GM18508 (cell line): ENCODE measurements at regions not wholly inside any gene's neighbourhood (a gene's known extent, or its start where the extent isn't known, plus 50 kb on each side); places are given as distances from the start of the nearest gene placed in this dataset.

Experiments
- ATAC-seq: cut with Tn5 transposase; IDR thresholded peaks from one replicate; pipeline ENCODE4 v1.9.1; 2021; ENCODE audit warnings: moderate number of reproducible peaks; ENCODE audit not compliant: insufficient read depth, unreplicated experiment

DNA sequence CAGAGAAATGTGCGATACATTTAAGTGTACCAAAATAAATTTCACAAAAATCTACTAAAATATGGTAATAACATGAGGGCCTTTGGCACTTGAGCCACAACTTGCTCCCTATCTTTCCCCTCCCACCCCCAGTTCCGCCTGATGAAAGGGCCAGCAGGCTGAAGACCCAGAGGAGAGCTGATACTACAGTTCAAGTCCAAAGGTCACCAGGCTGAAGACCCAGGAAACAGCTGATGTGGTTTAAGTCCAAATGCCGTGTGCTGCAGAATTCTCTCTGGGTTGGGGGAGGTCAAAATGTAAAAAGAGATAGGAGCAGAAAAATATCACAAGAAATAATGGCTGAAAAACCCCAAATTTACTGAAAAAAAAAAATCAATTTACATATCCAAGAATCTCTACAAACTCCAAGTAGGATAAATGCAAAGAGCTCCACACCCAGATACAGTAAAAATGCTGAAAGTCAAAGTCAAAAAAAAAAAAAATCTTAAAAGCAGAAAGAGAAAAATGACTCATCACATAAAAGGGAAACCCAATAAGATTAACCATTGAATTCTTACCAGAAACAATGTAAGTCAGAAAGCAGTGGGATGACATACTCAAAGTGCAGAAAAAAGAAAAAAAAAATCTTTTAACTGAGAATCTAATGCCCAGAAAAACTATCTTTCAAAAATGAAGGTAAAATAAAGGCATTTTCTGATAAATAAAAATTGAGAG is 452.1 kb upstream of the ASIC2 start:
- ATAC-seq = no peak

DNA sequence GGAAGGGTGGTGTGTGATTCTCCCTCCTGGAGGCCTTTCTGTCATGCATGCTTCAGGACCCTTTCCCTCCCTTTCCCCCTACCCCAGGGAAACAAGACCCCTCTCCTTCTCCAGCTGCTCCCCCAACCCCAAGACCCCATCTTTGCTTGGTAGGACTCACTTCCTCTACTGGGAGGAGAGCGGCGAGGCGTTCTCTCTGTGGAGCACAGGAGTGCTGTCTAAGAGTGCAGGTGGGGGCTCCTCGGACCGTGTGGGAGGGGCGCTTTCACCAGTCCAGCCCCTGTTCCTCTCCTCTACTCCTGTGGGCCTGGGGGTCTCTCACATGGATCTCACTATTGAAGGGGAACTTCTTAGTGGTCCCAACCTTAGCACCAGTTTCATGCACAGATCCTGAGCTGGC is 456.1 kb upstream of the ASIC2 start:
- no peak for ATAC-seq

DNA sequence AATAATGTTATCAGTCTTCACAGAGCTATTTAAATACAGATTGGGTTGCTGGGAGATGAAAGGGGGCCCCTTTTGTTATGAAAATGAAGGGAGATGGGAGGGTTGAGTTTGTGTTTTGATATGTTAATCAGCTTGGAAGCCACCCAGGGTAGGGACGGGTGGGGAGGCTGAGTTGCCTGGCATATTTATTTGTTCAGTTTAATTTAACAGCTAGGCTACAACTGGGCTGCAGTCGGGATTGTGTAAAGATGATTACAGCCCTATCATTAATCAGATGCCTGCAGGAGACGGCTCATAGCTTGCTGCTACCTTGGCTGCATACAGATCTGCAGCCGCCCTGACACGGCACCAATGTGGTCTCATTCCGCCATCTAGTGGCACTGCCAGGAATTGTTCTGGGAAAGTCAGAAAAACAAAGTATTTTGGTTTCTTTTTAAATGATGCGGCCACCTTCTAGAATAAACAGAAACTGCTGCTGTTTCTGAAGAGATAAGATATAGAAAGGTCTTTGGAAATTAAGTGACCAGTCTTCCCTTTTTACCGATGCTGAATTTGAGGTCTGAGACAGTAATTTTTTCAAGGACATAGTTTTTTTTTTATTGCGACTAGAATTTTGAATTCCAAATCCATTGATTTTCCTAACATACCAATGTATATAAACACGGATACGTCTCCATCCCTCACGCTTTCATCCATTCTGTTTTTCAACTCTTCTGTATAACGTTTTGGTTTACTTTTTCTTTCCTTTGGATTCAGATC is 458.0 kb upstream of the ASIC2 start:
- ATAC-seq = no peak

DNA sequence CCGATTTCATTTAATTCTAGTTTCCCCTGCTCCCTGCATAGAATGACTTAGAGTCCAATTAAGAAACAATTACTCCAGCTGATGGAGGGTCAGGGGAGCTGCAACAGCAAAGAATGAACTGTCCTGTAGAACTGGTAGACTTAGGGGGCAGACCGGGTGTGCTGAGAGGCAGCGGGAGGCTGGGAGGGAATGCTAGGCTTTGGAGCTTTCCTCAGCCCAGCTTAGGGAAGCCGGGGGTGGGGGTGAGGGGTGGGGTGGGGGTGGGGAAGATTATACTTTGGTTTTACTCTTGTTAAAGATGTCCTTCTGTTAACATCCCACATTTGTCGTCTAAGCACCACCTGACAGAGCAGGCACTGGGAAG is 458.6 kb upstream of the ASIC2 start:
- ATAC-seq = no peak

DNA sequence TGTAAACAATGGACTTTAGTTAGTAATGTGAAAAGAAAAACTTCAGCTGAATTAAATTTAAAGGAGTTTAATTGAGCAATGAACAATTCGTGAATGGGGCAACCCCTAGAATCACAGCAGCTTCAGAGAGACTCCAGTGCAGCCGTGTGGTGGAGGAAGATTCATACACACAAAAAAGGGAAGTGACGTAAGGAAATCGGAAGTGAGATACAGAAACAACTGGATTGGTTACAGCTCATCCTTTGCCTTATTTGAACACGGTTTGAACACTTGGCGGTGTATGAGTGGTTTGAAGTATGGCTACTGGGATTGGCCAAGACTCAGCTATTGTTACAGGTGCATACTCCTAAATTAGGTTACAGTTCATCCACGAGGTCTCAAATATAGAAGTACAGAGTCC is 460.4 kb upstream of the ASIC2 start:
- no peak for ATAC-seq

DNA sequence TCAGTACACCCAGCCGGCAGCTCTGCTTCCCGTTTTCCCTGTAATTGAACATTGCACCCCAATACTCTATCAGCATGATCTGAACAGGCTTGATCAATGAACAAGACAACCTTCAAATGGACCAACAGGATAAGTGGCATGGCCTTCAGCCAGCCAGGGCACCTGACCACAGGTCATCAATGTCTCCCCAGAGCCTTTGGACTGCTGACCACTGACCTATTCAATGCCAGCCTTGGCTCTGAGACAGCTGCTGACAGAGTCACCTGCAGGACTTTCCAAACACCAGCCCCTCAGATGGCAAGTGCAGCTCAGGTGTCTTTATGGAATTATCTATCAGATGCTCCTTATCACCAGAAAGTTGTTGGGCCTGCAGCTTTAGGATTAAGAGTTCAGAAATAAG is 462.9 kb upstream of the ASIC2 start:
- no peak for ATAC-seq

DNA sequence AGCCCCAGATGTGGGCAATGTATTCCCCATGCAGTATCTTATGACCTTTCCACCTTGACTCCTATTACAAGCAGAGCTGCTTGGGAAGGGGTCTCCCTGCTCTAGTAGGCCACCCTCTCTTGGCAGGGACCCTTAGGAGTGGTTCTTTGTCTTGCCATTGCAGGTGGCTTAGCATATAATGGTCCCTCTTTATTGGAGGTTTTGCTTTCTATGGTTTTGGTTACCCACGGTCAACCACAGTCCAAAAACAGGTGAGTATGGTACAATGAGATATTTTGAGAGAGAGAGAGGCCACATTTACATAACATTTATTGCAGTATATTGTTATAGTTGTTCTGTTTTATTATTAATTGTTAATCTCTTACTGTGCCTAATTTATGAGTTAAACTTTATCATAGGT is 472.8 kb upstream of the ASIC2 start:
- no peak for ATAC-seq

DNA sequence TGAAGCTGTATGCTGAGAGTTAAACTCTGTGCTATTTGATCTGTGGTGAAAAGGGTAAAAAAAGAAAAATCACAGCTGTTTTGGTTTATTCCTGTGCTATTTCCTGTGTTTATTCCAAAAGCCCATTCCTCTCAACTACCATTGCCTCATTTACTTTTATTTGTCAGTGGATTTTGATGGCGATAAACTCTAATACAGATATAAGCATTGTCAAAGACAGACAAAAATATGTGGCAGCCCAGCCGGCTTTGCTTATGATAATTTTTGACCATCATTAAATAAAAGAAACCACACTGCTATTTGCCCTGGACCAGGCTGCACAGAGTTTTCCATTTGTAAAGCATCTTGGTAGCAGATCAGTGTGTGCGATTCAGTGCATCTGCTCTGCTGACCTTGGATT is 473.6 kb upstream of the ASIC2 start:
- ATAC-seq = no peak

DNA sequence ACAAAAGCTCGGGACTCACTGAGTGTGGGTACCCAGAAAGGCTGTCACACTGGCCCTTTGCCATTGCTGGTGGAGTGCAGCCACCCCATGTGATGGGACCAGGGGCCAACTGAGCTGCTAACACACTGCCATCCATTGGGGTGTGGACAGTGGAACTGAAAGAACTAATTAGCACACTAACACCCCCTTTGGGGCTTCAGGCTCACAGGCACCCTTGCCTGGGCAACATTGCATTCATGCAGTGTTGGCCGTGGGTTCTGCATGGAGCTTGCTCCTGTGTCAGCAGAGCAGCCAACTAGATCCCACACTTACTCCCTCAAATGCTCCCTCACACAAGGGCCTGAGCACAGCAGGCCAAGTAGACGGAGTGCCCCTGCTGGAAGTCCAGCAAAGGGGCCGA is 476.0 kb upstream of the ASIC2 start:
- no peak for ATAC-seq

DNA sequence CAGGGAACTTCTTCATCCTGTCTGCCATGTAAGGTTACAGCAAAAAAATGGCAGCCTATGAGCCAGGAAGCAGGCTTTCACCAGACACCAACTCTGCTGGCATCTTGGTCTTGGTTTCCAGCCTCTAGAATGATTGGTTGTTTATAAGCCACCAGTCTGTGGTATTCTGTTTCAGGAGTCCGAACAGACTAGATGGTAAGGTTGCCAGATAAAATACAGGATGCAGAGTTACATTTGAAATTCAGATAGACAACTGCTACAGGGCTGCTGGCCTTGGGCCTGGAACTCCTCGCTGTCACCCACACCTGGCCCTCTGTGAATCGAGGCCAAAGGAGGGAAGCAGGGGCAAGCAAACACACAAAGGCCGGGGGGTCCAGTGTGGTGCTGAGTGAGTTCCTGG is 478.8 kb upstream of the CCL2 start:
- no peak for ATAC-seq

DNA sequence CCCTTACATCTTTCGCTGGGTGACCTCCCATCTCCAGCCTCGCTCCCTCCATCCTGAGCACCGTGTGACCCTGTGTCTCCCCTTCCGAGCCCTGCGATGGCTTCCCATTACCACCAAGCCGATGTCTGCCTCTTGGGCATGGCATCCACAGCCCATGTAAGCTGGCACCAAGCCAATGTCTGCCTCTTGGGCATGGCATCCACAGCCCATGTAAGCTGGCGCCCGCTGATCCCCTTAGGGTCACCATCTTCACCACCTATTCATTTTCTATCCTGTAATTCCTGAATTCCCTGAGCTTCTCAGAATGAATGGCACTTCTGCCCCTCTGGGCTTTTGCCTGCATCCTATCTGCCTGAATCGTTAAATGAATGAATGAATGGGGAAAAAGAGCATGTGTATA is 478.2 kb upstream of the CCL2 start:
- no peak for ATAC-seq

DNA sequence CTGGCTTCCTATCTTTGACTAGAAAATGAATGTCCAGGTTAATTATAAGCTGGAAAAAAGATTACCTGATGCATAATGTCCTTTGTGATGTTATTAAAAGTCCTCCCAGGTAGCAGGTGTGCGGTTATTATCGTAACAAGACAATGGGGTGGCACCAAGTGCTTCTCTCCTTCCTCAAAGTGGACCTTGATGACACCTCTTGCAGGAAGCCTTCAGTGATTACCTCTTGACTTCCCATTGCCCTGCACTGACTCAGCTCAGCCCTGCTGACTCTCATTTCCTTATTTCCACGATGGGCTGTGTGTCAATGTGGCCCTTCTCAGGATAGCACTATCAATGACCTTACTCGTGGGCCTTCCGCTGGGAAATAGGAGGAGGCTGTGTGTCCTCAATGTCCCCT is 477.4 kb upstream of the CCL2 start:
- no peak for ATAC-seq

DNA sequence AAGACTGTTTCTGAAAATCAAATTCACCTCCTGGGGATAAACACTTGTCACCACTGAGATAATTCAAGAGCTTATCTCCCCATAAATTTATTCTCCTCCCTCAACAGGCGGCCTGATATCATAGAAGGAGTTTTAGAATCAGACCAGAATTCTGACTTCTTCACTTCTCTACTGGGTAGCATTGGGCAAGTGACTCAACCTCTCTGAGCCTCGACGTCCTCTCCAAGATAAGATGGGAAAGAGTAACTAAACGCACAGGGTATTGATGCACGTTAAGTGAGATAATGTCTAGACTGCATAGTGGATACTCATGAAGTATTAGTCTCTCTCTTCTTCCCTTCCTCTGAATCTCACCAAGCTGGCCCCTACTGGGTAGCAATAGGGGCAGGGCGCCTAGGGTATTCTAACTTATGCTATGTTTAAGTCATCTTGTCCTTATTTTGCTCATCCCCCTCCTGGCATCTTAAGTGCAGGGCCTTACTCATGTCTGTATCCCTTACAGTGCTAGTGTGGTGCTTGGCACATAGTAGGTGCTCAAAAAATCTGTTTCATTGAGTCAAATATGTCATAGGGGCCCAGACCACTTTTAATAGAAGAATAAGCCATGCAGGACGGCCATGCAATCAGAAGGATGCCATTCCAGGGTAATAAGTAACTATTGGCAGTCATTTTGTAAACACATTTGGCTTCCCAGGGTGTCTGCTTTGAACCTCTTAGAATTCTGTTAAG is 476.4 kb upstream of the CCL2 start:
- ATAC-seq = no peak

DNA sequence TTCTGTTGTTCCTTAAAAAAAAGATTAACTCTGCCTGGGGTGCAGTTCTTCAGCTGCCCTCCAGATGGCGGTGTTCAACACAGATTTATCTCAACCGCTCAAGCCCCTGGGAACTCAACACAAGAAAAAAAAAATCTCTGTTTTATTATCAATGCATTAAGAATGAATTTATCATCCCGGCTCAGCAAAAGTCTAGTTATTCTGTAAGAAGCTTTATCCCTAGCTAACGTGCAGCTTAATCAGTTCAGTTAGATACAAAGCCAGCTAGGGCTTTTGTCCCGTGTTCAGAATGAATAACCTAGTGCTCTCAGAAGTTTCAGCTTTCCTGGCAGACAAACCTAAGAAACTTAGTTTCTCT is 475.9 kb upstream of the CCL2 start:
- ATAC-seq = no peak

DNA sequence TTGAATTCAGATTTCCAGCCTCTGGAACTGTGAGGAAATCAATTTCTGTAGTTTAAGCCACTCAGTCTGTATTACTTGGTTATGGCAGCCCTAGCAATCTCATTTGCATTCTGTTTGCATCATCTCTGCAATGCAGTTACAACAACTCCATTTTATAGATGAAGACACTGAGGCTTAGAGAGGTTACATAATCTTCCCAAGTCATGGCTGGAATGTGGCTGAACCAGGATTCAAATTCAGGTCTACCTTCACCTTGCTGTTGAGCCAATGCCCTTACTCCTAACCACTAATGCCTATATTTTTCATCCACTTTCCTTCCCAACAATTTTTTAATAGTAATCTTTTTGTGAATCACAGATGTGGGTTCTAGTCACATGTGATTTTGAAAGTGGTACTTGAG is 469.8 kb upstream of the CCL2 start:
- ATAC-seq = no peak

DNA sequence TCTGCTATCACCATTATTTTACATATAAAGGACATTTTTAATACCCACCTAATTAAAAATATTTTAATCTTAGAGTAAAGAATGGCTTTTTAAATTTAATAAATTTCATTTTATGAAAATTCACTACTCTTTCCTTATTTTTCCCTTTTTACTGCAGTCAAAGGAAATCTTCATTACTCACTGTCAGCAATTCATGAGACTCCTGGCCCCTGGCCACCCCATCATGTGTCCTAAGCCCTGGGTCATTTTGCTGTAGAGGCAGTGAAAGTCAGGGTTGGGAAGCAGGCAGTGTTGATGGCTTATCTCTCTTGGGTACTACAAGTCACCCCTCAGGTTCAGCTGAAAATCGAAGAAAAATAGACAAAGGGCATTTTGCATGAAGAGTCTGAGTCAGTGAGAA is 468.6 kb upstream of the CCL2 start:
- no peak for ATAC-seq

DNA sequence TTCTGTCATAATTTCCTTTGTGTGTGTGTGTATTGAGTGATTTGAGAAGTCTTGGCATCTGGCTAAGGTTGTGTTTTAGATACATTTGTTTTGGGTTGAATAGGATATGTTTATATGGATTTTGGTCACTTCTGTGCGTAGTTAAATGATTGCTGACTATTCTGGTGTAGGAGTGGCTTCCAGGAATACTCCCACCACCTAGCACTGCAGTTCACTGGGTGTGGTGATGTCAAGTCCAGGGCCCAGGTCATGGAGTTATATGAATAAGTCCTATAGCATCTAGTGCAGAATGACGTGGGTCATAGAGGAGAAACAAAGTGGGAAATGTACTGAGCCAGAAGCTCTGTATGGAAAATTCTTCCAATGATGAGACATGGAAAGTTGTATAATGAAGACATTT is 465.4 kb upstream of the CCL2 start:
- no peak for ATAC-seq

DNA sequence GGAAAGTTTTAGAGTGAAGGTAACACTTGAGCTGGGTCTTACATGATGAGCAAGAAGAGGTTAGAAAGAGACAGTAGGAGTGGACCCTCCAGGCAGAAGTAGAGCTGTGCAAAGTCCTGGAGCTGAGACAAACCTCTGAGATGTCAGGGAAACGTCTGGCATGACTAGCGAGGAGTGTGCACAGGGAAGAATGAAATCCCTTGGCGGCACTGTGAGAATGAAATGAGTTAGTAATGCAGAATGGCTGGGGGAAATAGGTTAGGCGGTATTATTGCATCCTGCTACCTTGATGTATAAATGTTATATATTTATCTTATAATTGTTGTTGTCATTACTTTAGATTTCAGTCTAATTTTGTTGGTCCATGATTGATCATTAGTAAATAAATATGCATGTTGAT is 457.9 kb upstream of the CCL2 start:
- no peak for ATAC-seq

DNA sequence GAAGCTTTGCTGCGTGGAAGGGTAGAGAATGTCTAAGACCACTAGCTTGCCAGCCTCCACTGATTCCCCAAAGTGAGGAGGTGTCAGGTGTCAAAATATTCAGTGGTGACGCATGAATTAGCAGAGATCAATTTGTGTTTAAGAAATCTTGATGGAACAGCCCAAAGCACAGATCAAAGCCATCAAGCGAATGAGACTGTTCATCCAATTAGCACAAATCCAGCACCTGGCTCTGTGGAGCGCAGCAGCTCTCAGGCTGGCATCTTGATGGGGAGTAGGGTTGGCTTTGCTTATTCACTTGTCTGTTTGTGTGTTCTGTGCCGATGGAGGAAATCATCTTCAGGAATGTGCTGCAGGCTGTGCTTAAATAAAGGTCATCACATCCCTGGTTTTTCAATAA is 456.8 kb upstream of the CCL2 start:
- no peak for ATAC-seq

DNA sequence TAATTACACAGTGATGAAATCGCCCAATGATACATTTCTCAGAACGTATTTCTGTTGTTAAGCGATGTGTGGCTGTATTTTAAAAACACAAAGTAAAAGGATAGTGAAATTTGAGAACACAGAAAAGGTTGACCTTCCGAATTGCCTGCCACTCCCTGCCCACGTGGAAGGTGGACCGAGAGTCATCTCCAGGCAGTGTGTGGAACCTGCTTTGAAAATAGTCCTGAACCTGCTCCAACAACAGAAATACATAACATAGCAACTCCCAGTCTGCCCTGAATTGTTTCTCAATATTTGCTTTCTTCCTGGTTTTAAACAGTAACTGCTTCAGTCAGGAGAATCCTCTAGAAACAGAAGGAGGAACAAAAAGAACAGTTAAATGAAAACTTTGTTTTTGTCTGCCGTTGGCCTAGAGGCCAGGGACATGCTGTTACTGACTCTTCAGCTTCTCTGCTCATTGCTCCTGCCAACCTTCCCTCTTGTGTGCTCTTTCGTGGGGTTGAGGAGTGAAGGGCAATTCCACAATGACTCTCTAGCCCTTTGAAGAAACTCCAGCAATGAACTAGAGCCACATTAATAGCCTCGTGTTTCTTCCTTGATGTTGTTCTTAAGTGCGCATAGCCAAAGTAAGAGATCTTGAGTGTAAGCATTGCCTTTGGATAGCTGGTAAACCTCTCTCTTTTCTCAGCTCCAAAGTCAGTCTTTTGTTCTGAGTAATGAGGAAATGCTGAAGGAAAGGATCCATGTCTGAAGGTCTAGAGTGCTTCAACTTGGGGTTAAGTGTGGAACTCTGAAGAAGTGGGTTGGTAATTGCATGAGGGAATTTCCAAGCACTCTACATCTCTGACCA is 452.5 kb upstream of the CCL2 start:
- no peak for ATAC-seq

DNA sequence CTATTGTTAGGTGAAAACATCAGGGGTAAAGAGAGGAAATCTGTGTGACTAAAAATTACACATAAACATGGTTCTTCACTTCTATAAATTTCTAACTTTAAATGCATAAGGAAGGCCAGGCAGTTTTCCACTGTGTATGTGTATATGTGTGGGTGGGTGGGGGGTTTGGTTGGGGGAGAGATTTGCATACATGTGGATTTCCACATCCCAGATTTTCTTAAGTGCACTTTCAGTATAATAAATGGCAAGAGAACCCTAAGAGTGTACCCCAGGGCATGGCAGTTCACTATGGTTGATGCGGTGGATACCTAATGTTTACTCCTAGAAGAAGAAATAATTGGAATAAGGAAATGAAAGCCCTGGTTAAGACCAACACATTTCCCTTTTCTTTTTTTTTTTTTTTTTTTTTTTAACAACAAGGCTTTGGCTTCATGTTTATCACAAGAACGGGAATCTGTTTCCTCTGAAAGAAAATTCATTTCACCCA is 451.8 kb upstream of the CCL2 start:
- no peak for ATAC-seq
